HepG2 (cell line): ENCODE measurements at regions not wholly inside any gene's neighbourhood (a gene's known extent, or its start where the extent isn't known, plus 50 kb on each side); places are given as distances from the start of the nearest gene placed in this dataset.

ENCODE experiments used
- ATAD3A ChIP-seq: sonication (generic); formaldehyde crosslinking; IDR thresholded peaks from 2 replicates; pipeline ENCODE4 v1.4.0; 2020; ENCODE audit warnings: missing genetic modification reagents
- BHLHE40 ChIP-seq: IDR thresholded peaks from 2 replicates; pipeline ENCODE4 v1.6.1; 2011; ENCODE audit warnings: low read length, improper control_type of control experiment
- CHD2 ChIP-seq: IDR thresholded peaks from 2 replicates; pipeline ENCODE4 v1.6.1; 2011; ENCODE audit warnings: low read depth, low read length, improper control_type of control experiment
- CHD4 ChIP-seq: fragments of 200-600 bp; sonication (generic); IDR thresholded peaks from 2 replicates; pipeline ENCODE4 v1.7.0; 2017; ENCODE audit warnings: mild to moderate bottlenecking, low read length, borderline replicate concordance
- DMAP1 ChIP-seq: IDR thresholded peaks from 2 replicates; pipeline ENCODE4 v1.6.1; 2016
- DR1 ChIP-seq: sonication (generic); formaldehyde crosslinking; IDR thresholded peaks from 2 replicates; pipeline ENCODE4 v1.8.0; 2021; ENCODE audit warnings: mild to moderate bottlenecking, missing genetic modification reagents, inconsistent platforms
- IKZF4 ChIP-seq: sonication (generic); formaldehyde crosslinking; IDR thresholded peaks from 2 replicates; pipeline ENCODE4 v1.5.1; 2020; ENCODE audit warnings: borderline replicate concordance, mild to moderate bottlenecking, low read depth, missing genetic modification reagents; ENCODE audit errors: not compliant biosample characterization
- ISL2 ChIP-seq: sonication (generic); formaldehyde crosslinking; IDR thresholded peaks from 2 replicates; pipeline ENCODE4 v1.5.0; 2020; ENCODE audit warnings: missing genetic modification reagents
- KDM1A ChIP-seq: IDR thresholded peaks from 2 replicates; pipeline ENCODE4 v1.6.1; 2016; ENCODE audit warnings: missing compliant biosample characterization
- KDM2A ChIP-seq: sonication (generic); formaldehyde crosslinking; IDR thresholded peaks from 2 replicates; pipeline ENCODE4 v1.4.0; 2020; ENCODE audit warnings: low read depth, missing genetic modification reagents, borderline replicate concordance
- MAFG ChIP-seq: sonication (generic); formaldehyde crosslinking; IDR thresholded peaks from 2 replicates; pipeline ENCODE4 v1.5.1; 2020; ENCODE audit warnings: mild to moderate bottlenecking, missing genetic modification reagents
- NFKBIZ ChIP-seq: IDR thresholded peaks from 2 replicates; pipeline ENCODE4 v1.6.1; 2018; ENCODE audit warnings: missing genetic modification reagents, missing compliant biosample characterization
- SMAD1 ChIP-seq: sonication (generic); formaldehyde crosslinking; IDR thresholded peaks from 2 replicates; pipeline ENCODE4 v1.4.0; 2020; ENCODE audit warnings: missing genetic modification reagents, low read depth, mild to moderate bottlenecking, borderline replicate concordance
- SRSF1 ChIP-seq: fragments of 200-400 bp; formaldehyde crosslinking; optimal IDR thresholded peaks from 2 replicates; pipeline ENCODE3; 2017; ENCODE audit warnings: mild to moderate bottlenecking, low read depth, low read length, moderate library complexity
- YY1 ChIP-seq: IDR thresholded peaks from 2 replicates; pipeline ENCODE4 v1.6.1; 2011; ENCODE audit warnings: low read length, low read depth, moderate library complexity, mild to moderate bottlenecking; ENCODE audit not compliant: insufficient read depth, insufficient replicate concordance
- ZBTB34 ChIP-seq: sonication (generic); formaldehyde crosslinking; IDR thresholded peaks from 2 replicates; pipeline ENCODE4 v1.8.0; 2022; ENCODE audit warnings: mild to moderate bottlenecking, missing genetic modification reagents
- ZIK1 ChIP-seq: sonication (generic); formaldehyde crosslinking; IDR thresholded peaks from 2 replicates; pipeline ENCODE4 v1.5.0; 2020; ENCODE audit warnings: mild to moderate bottlenecking, low read depth, missing genetic modification reagents, borderline replicate concordance
- ZNF121 ChIP-seq: sonication (generic); formaldehyde crosslinking; IDR thresholded peaks from 2 replicates; pipeline ENCODE4 v1.5.0; 2020; ENCODE audit warnings: mild to moderate bottlenecking, missing genetic modification reagents
- ZNF180 ChIP-seq: sonication (generic); formaldehyde crosslinking; IDR thresholded peaks from 2 replicates; pipeline ENCODE4 v1.4.0; 2020; ENCODE audit warnings: low read depth, missing genetic modification reagents, borderline replicate concordance
- ZNF382 ChIP-seq: sonication (generic); formaldehyde crosslinking; IDR thresholded peaks from 2 replicates; pipeline ENCODE4 v1.5.0; 2020; ENCODE audit warnings: missing genetic modification reagents, mild to moderate bottlenecking, borderline replicate concordance
- ZNF496 ChIP-seq: sonication (generic); formaldehyde crosslinking; IDR thresholded peaks from 2 replicates; pipeline ENCODE4 v1.8.1; 2023; ENCODE audit warnings: mild to moderate bottlenecking, moderate library complexity, missing genetic modification reagents; ENCODE audit not compliant: insufficient replicate concordance
- ZNF749 ChIP-seq: sonication (generic); formaldehyde crosslinking; IDR thresholded peaks from 2 replicates; pipeline ENCODE4 v1.8.0; 2022; ENCODE audit warnings: mild to moderate bottlenecking, missing genetic modification reagents, moderate library complexity, borderline replicate concordance
- ZNF768 ChIP-seq: sonication (generic); formaldehyde crosslinking; IDR thresholded peaks from 2 replicates; pipeline ENCODE4 v1.4.0; 2020; ENCODE audit warnings: missing genetic modification reagents
- ZNF800 ChIP-seq: sonication (generic); formaldehyde crosslinking; IDR thresholded peaks from 2 replicates; pipeline ENCODE4 v1.4.0; 2020; ENCODE audit warnings: missing genetic modification reagents
- TF ChIP-seq, protein P1 (sequence below): sonication (generic); formaldehyde crosslinking; IDR thresholded peaks from 2 replicates; pipeline ENCODE4 v1.4.0; 2020; ENCODE audit warnings: missing genetic modification reagents, borderline replicate concordance

DNA sequence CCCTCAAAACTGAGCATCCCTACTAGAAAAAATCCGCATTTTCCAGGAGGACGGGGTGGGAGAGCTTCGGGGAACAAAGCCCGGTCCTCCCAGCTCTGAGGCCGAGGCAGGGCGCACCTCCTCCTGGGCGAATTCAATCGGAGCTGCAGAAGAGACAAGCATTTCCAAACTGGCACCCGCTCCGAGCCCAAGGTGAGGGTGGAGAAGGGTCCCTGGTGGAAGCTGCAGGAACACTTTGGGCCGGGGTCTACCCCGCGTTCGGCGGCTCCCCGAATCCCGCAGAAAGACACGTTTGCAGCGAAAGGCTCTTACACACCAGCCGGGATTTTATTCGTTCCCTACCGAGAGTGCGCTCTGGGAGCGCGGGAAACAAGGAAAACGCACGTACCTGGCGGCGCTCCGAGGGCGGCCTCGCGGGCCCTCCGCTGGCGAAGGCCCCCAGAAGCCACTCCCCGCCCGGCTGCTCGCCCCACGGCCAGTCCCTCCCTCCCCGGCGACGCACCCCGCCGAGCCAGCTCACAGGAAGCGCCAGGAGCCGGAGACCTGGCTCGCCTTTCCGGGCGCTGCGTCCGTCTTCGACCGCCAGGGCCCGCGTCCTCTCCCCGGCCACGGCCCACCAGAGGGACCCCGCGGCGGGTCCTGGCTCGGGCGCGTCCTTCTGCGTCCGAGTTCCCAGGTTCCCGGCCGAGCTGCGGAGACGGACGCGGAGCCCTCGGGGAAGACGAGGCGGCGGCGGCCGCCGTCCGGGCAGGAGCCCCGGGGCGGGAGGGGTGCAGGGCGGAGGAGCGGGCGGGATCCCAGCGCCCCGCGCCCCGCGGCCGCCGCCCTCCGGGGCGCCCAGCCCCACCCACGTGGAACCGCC lies 49.8 kb upstream of the BAHCC1 start (continued):
- TF ChIP-seq ZBTB34 (CRISPR knock-in tag) (peak; percentile 73; the same call in 1 of the 2 replicates), ZNF749 (CRISPR knock-in tag) (peak; percentile 25; the same call in 1 of the 2 replicates), BHLHE40 (no peak), ZNF180 (CRISPR knock-in tag) (no peak), ZNF382 (no peak), YY1 (peak; percentile 28), NFKBIZ (peak; percentile 68; the same call in 1 of the 2 replicates), CHD2 (no peak), ZNF121 (CRISPR knock-in tag) (0 out of 2 replicates have a peak, but pooled peaks have one; percentile 23), KDM1A (CRISPR knock-in tag) (no peak), MAFG (no peak), KDM2A (CRISPR knock-in tag) (peak; percentile 39; the same call in 1 of the 2 replicates), IKZF4 (CRISPR knock-in tag) (no peak), ZNF496 (CRISPR knock-in tag) (no peak), ZIK1 (CRISPR knock-in tag) (peak; percentile 64; the same call in 1 of the 2 replicates), DMAP1 (CRISPR knock-in tag) (peak; percentile 13; the same call in 1 of the 2 replicates), ZNF800 (CRISPR knock-in tag) (peak; percentile 99), ISL2 (CRISPR knock-in tag) (0 out of 2 replicates have a peak, but pooled peaks have one; percentile 24), CHD4 (no peak), ZNF768 (peak; percentile 72; the same call in 1 of the 2 replicates), SMAD1 (CRISPR knock-in tag) (peak; percentile 79; the same call in 1 of the 2 replicates), ATAD3A (peak; percentile 54; the same call in 1 of the 2 replicates), DR1 (CRISPR knock-in tag) (no peak), SRSF1 (peak; percentile 81)
- TF ChIP-seq, protein P1, sequence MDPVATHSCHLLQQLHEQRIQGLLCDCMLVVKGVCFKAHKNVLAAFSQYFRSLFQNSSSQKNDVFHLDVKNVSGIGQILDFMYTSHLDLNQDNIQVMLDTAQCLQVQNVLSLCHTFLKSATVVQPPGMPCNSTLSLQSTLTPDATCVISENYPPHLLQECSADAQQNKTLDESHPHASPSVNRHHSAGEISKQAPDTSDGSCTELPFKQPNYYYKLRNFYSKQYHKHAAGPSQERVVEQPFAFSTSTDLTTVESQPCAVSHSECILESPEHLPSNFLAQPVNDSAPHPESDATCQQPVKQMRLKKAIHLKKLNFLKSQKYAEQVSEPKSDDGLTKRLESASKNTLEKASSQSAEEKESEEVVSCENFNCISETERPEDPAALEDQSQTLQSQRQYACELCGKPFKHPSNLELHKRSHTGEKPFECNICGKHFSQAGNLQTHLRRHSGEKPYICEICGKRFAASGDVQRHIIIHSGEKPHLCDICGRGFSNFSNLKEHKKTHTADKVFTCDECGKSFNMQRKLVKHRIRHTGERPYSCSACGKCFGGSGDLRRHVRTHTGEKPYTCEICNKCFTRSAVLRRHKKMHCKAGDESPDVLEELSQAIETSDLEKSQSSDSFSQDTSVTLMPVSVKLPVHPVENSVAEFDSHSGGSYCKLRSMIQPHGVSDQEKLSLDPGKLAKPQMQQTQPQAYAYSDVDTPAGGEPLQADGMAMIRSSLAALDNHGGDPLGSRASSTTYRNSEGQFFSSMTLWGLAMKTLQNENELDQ (CRISPR knock-in tag) = no peak
